ENCODE measurements at regions not wholly inside any gene's neighbourhood (a gene's known extent, or its start where the extent isn't known, plus 50 kb on each side); places are given as distances from the start of the nearest gene placed in this dataset.
"Not testable (repeated sequence)": the region's sequence is repeated elsewhere in the genome, so short reads cannot be mapped to it uniquely, and the experiment has no call there.

GRCh38 chr3:186454881-186455703 lies 89.1 kb downstream of the CRYGS start:
- DNase-seq, result no peak

- DNase-seq, result no peak
Measured at GRCh38 chr3:186453531-186453930, 90.6 kb downstream of the CRYGS start.

- DNase-seq, result no peak
Measured at GRCh38 chr3:186452517-186452916, 90.5 kb upstream of the DGKG start.

GRCh38 chr3:186451371-186451770 lies 89.3 kb upstream of the DGKG start:
- DNase-seq, result no peak

GRCh38 chr3:186444974-186445373 lies 82.9 kb upstream of the DGKG start:
- DNase-seq, result no peak

DNA sequence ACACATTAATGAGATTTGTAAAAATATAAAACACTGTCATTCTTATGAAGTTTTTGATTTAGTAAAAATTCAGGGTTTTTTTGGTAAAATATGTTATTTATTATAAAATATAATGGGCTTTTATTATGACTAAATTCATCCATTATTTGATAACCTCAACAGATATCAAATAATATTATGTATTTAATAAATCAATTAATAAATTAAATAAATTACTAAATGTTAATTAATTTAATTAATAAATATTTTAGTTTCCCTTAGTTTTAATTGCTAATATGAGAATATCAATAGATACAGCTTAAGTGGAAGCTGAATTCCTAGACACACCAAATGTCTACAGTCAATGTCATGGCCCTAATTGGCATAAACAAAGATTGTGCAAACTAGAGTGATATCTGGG lies 82.3 kb upstream of the DGKG start:
- DNase-seq, result no peak

- DNase-seq, result not testable (repeated sequence)
Measured at GRCh38 chr3:186442979-186443378, 80.9 kb upstream of the DGKG start.

DNA sequence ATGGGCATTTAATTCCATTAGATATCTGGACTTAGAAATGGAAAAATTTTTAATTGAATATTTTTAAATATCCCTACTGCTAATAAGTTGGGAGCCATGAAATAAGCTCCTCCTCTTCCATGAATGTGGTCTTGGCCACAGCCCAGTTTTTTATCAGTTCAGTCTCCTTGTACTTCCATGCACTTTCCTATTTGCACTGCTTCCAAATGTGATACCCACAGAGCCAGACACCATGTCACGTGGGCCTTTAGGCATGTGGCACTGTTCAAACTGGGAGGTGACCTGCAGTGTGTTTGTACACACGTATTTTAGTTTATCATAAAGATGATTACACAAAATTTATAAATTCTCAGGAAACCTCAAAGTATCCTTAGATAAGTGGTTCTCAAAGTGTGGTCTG lies 80.1 kb upstream of the DGKG start:
- DNase-seq, result no peak

DNA sequence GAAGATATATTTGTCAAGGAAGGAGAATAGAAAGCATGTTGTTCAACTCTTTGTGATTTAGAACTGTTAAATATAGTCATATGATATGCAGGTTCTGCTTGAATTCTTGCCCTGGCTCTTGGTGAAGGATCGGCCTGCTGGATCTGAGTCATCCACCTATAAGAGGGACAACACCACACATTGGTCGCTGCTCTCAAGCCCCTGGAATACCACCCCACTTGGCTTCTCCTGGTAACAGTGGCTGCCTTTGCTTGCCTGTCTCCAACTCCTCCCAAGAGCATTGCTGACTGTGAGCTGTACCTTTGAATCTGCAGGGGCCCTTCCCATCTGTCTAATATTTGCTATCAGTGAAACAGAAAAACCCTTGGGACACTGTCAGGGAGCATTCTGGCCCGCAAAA lies 78.9 kb upstream of the DGKG start:
- DNase-seq, result no peak

DNA sequence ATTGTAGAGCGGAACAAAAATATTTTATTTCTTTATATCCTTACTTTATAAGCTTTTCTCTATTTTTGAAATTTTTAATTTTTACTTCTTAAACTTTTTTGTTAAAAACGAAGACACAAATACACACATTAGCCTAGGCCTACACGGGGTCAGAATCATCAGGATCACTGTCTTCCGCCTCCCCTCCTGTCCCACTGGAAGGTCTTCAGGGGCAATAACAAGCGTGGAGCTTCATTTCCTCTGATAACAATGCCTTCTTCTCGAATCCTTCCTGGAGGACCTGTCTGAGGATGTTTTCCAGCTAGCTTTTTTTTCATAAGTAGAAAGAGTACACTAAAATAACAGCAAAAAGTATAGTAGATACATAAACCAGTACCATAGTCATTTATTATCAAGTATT lies 77.7 kb upstream of the DGKG start:
- no peak for DNase-seq

DNA sequence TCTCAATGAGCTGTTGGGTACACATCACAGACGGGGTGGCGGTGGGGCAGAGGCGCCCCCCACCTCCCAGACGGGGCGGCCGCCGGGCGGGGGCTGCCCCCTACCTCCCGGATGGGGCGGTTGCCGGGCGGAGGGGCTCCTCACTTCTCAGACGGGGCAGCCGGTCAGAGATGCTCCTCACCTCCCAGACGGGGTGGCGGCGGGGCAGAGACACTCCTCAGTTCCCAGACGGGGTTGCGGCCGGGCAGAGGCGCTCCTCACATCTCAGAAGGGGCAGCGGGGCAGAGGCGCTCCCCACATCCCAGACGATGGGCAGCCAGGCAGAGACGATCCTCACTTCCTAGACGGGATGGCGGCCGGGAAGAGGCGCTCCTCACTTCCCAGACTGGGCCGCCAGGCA lies 73.3 kb upstream of the DGKG start:
- DNase-seq, result not testable (repeated sequence)

DNA sequence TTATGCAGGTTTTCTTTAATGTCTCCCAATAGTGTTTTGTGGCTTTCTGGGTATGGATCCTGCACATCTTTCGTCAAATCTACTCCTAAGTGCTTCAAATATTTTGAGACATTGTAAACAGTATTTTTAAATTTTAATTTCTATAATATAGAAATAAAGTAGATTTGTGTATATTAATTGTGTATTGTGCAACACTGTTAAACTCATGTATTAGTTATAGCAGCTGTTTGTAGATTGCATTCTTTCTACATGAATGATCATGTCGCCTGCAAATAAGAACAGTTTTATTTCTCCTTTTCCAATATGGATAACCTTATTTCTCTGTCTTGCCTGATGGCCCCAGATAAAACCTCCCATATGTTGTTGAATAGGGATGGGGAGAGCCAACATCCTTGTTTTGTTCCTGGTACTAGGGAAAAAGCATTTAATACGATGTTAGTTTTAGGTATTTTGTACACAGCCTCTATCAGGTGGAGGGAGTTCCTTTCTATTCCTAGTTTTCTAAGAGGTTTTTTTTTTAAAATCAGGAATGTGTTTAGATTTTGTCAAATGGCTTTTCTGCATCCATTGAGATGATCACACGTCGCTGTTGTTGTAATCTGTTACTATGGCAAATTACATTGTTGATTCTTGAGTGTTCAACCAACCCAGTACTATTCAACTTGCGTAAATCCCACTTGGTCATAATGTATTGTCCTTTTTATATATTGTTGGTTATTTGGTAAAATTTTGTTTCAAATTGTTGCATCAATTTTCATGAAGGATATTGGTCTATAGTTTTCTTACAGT lies 71.1 kb upstream of the DGKG start:
- no peak for DNase-seq

GRCh38 chr3:186432189-186432588 lies 70.2 kb upstream of the DGKG start:
- DNase-seq, result no peak

DNA sequence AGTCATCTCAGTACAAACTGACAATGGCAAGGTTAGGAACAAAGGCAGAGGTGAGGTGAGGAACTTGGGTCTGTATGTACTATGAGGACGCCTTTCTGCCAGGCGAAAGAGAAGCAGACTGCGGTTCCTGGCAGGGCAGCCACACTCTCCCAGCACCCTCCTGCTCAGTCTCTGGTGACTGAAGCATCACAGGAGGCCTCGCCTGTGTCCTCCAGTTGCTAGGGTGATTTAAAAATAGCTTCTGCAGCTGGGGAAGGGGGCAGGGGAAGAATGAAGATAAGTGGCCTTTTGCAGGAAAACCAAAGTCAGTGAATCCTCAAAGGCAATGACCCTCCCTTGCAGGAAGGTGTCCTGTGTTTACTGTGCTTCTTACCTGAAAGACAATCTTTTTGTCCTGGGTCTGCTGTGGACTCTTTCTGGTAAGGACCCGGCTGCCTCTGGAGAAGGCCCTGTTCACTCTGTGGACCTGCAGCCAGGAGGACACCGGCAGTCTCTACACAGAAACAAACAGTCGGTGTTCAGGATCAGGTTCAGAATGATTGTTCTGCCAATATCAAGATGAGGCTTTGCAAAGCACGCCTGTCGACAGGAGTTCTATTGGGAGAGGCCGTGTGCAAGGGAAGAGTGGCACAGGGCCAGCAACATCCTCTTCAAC lies 65.7 kb upstream of the DGKG start:
- peak in 4 of 56 donors; percentile 4 to 11 (median 7) for DNase-seq

GRCh38 chr3:186425788-186426730 lies 64.0 kb upstream of the DGKG start:
- DNase-seq, result no peak

DNA sequence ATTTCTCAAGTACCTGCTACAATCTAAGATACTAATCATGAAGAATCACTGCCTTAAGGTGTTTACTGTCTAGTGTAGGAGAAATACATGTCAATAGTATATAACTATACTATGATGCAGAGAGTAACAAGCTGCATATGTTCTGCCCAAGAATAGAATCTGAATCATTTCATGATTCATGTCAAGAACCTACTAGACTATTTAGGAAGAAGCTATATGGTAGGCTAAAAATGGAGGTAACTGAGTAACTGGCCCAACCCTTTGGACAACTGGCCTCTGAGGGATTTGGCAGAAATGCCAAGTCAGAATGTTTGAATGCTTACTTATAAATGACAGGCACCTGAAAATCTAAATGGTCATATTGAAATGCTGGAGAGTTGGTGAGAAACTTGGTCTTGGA lies 59.9 kb upstream of the DGKG start:
- DNase-seq, result no peak

DNA sequence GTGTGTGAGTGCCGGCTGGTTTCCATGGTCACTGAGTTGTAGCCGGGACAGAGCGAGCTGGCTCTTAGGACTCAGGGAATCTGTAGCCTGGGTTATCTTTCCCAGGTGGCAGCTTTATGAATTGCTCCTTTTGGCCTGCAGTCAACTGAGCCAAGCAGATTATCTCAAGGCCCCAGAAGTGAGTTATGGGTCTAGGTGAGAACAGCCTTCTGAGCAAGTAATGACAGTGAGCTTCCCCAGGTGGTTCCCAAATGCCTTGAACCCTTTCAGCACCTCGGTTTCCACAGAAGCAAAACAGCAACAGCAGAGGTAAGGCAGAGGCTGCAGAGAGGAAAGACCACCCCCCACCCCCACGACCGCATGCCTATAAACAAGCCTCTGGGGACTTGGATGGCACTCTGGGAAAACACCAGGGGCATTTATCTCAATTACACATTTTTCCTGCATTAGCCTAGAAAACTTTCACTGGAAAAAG lies 56.7 kb upstream of the DGKG start:
- DNase-seq, result no peak

GRCh38 chr3:186417791-186418190 lies 55.8 kb upstream of the DGKG start:
- peak in 10 of 56 donors; percentile 4 to 56 (median 22) for DNase-seq

GRCh38 chr3:186414735-186415419 lies 52.8 kb upstream of the DGKG start:
- DNase-seq, result peak in 3 of 56 donors; percentile 13 to 16 (median 16)
